H9 (cell line): ENCODE measurements at regions not wholly inside any gene's neighbourhood (a gene's known extent, or its start where the extent isn't known, plus 50 kb on each side); places are given as distances from the start of the nearest gene placed in this dataset.

Source experiments
- DNase-seq: peaks from one replicate; pipeline ENCODE4 v3.0.0-alpha.2; 2017
- H2AFZ ChIP-seq: one replicate; pipeline ENCODE4 v1.6.1; 2013; ENCODE audit warnings: mild to moderate bottlenecking, low read length, control low read depth, moderate library complexity
- H2AK5ac ChIP-seq: 2 replicates; pipeline ENCODE4 v1.6.1; 2013; ENCODE audit warnings: low read length, control low read depth, mixed read lengths; ENCODE audit not compliant: insufficient read length
- H2BK120ac ChIP-seq: one replicate; pipeline ENCODE4 v1.6.1; 2013; ENCODE audit warnings: low read depth, mild to moderate bottlenecking, low read length, control low read depth, inconsistent platforms; ENCODE audit not compliant: poor library complexity, severe bottlenecking
- H2BK12ac ChIP-seq: 2 replicates; pipeline ENCODE4 v1.6.1; 2013; ENCODE audit warnings: low read length, control low read depth, mixed read lengths, low read depth; ENCODE audit not compliant: insufficient read length
- H2BK15ac ChIP-seq: 2 replicates; pipeline ENCODE4 v1.6.1; 2013; ENCODE audit warnings: low read depth, low read length, control low read depth
- H2BK20ac ChIP-seq: one replicate; pipeline ENCODE4 v1.6.1; 2013; ENCODE audit warnings: low read depth, mild to moderate bottlenecking, low read length, control low read depth, inconsistent platforms; ENCODE audit not compliant: poor library complexity, severe bottlenecking
- H2BK5ac ChIP-seq: 2 replicates; pipeline ENCODE4 v1.6.1; 2013; ENCODE audit warnings: low read length, control low read depth, mixed read lengths; ENCODE audit not compliant: insufficient read length
- H3K14ac ChIP-seq: 2 replicates; pipeline ENCODE4 v1.6.1; 2013; ENCODE audit warnings: low read length, control low read depth; ENCODE audit not compliant: insufficient read depth
- H3K18ac ChIP-seq: 2 replicates; pipeline ENCODE4 v1.6.1; 2013; ENCODE audit warnings: low read depth, mild to moderate bottlenecking, mixed read lengths, low read length, control low read depth; ENCODE audit not compliant: insufficient read length
- H3K23ac ChIP-seq: 2 replicates; pipeline ENCODE4 v1.6.1; 2013; ENCODE audit warnings: low read length, control low read depth, mixed read lengths, low read depth; ENCODE audit not compliant: insufficient read length
- H3K23me2 ChIP-seq: 2 replicates; pipeline ENCODE4 v1.6.1; 2013; ENCODE audit warnings: low read depth, mild to moderate bottlenecking, mixed read lengths, low read length, control low read depth; ENCODE audit not compliant: insufficient read length, poor library complexity, severe bottlenecking
- H3K27ac ChIP-seq: 2 replicates; pipeline ENCODE4 v1.5.1; 2013; ENCODE audit warnings: low read length, control low read depth, mixed read lengths, low read depth; ENCODE audit not compliant: insufficient read length
- H3K27me3 ChIP-seq: 2 replicates; pipeline ENCODE4 v1.6.1; 2013; ENCODE audit warnings: low read length, control low read depth, inconsistent platforms; ENCODE audit not compliant: insufficient read depth
- H3K4ac ChIP-seq: 2 replicates; pipeline ENCODE4 v1.6.1; 2013; ENCODE audit warnings: low read depth, mild to moderate bottlenecking, control low read depth, inconsistent platforms, low read length, moderate library complexity
- H3K4me1 ChIP-seq: 2 replicates; pipeline ENCODE4 v1.6.1; 2013; ENCODE audit warnings: low read length, control low read depth, inconsistent platforms; ENCODE audit not compliant: insufficient read depth
- H3K4me2 ChIP-seq: 2 replicates; pipeline ENCODE4 v1.6.1; 2013; ENCODE audit warnings: low read length, control low read depth, mixed read lengths; ENCODE audit not compliant: insufficient read length, insufficient read depth
- H3K56ac ChIP-seq: 2 replicates; pipeline ENCODE4 v1.6.1; 2013; ENCODE audit warnings: low read depth, mild to moderate bottlenecking, mixed read lengths, low read length, control low read depth; ENCODE audit not compliant: insufficient read length
- H3K79me1 ChIP-seq: 2 replicates; pipeline ENCODE4 v1.6.1; 2013; ENCODE audit warnings: low read depth, mild to moderate bottlenecking, moderate library complexity, low read length, control low read depth, inconsistent platforms; ENCODE audit not compliant: insufficient read depth, poor library complexity, severe bottlenecking
- H3K79me2 ChIP-seq: 2 replicates; pipeline ENCODE4 v1.6.1; 2013; ENCODE audit warnings: low read length, control low read depth, inconsistent platforms; ENCODE audit not compliant: insufficient read depth
- H3K9ac ChIP-seq: 2 replicates; pipeline ENCODE4 v1.6.1; 2013; ENCODE audit warnings: low read length, control low read depth, mixed read lengths; ENCODE audit not compliant: insufficient read length; ENCODE audit errors: extremely low read depth
- H3K9me3 ChIP-seq: one replicate; pipeline ENCODE4 v1.6.1; 2013; ENCODE audit warnings: low read depth, low read length, inconsistent platforms; ENCODE audit not compliant: control insufficient read depth
- H3T11ph ChIP-seq: one replicate; pipeline ENCODE4 v1.6.1; 2013; ENCODE audit warnings: mild to moderate bottlenecking, low read length, control low read depth, inconsistent platforms
- H4K20me1 ChIP-seq: one replicate; pipeline ENCODE4 v1.6.1; 2013; ENCODE audit not compliant: control insufficient read depth, insufficient read length, insufficient read depth
- H4K5ac ChIP-seq: 2 replicates; pipeline ENCODE4 v1.6.1; 2013; ENCODE audit warnings: low read depth, mild to moderate bottlenecking, mixed read lengths, low read length, control low read depth; ENCODE audit not compliant: insufficient read length
- H4K8ac ChIP-seq: replicated peaks from 2 replicates; pipeline ENCODE4 v1.6.1; 2013; ENCODE audit warnings: low read length, control low read depth, mixed read lengths, low read depth; ENCODE audit not compliant: insufficient read length
- H4K91ac ChIP-seq: 2 replicates; pipeline ENCODE4 v1.6.1; 2013; ENCODE audit warnings: low read depth, mild to moderate bottlenecking, moderate library complexity, mixed read lengths, low read length, control low read depth; ENCODE audit not compliant: insufficient read length
- H3K27ac Mint-ChIP-seq, 3 experiments: 2 replicates in 2 of 3; 3 replicates in 1 of 3; pipeline ENCODE4 v1.8.0; 2020 to 2021; ENCODE audit warnings: mixed read lengths in 3 of 3, mild to moderate bottlenecking in 1 of 3, moderate library complexity in 1 of 3
- H3K27me3 Mint-ChIP-seq: 2 replicates; pipeline ENCODE4 v1.8.0; 2021; ENCODE audit warnings: low read depth, mild to moderate bottlenecking, moderate library complexity, mixed read lengths
- H3K36me3 Mint-ChIP-seq, 3 experiments: 2 replicates in 2 of 3; 3 replicates in 1 of 3; pipeline ENCODE4 v1.8.0; 2020 to 2021; ENCODE audit warnings: low read depth in 3 of 3, mixed read lengths in 3 of 3; ENCODE audit not compliant: insufficient read depth in 1 of 3
- H3K4me1 Mint-ChIP-seq, 2 experiments: 2 replicates each; pipeline ENCODE4 v1.8.0; 2020; ENCODE audit warnings: mixed read lengths in 2 of 2
- H3K4me3 Mint-ChIP-seq, 2 experiments: 2 replicates in 1 of 2; 3 replicates in 1 of 2; pipeline ENCODE4 v1.8.0; 2020 to 2021; ENCODE audit warnings: mild to moderate bottlenecking in 2 of 2, mixed read lengths in 2 of 2, moderate library complexity in 1 of 2
- H3K9me3 Mint-ChIP-seq, 2 experiments: 2 replicates in 1 of 2; 3 replicates in 1 of 2; pipeline ENCODE4 v1.8.0; 2020; ENCODE audit warnings: mild to moderate bottlenecking in 2 of 2, mixed read lengths in 2 of 2, moderate library complexity in 1 of 2
- CTCF ChIP-seq: fragments of 200-600 bp; sonication (generic); conservative IDR thresholded peaks from 3 replicates; pipeline ENCODE4 v1.8.0; 2021; ENCODE audit warnings: antibody characterized with exemption, mild to moderate bottlenecking
- WGBS: extraction: QIAGEN DNeasy Blood & Tissue Kit; methylation state at CpG from one replicate; pipeline ENCODE4 v1.1.7; 2013; ENCODE audit warnings: missing lambda C conversion rate, low lambda C conversion rate, mixed read lengths; ENCODE audit not compliant: insufficient read length; ENCODE audit errors: extremely low coverage; 5-methylcytosine and 5-hydroxymethylcytosine counted together

GRCh38 chr14:22071006-22071405 lies 397.4 kb upstream of the OR4E1 start:
- Histone ChIP-seq H3K14ac (no peak overlapping the region), H4K5ac (no peak overlapping the region), H3K56ac (no peak overlapping the region), H2BK120ac (no peak overlapping the region), H3K23me2 (peaks cover 5% of the 10 kb centered on the region), H3K27ac (no peak overlapping the region), H3K9ac (no peak overlapping the region), H4K20me1 (no peaks in the 10 kb centered on the region), H2AK5ac (no peak overlapping the region), H3K9me3 (no peaks in the 10 kb centered on the region), H3K27me3 (no peaks in the 10 kb centered on the region), H3K79me1 (no peaks in the 10 kb centered on the region), H2BK12ac (no peak overlapping the region), H2BK5ac (no peak overlapping the region), H3T11ph (no peak overlapping the region), H3K23ac (no peak overlapping the region), H4K91ac (no peak overlapping the region), H3K18ac (no peak overlapping the region), H2AFZ (no peak overlapping the region), H3K4me2 (no peak overlapping the region), H4K8ac (no peak overlapping the region), H3K79me2 (no peaks in the 10 kb centered on the region), H3K4me1 (no peaks in the 10 kb centered on the region; the same call in 1 of the 2 replicates), H3K4ac (no peak overlapping the region), H2BK20ac (no peak overlapping the region), H2BK15ac (no peak overlapping the region)
- DNase-seq, result no peak
- H3K27me3 Mint-ChIP-seq, result peaks cover 4% of the 10 kb centered on the region
- peak overlapping the region in 1 of 2 experiments; percentile 70; a peak in 1 of 5 replicates for H3K4me3 Mint-ChIP-seq
- H3K27ac Mint-ChIP-seq, result no peak overlapping the region; a peak in 2 of 7 replicates
- no peaks in the 10 kb centered on the region for H3K36me3 Mint-ChIP-seq
- no CpG with 5 or more reads among the region's 12 CpGs for WGBS
- no peak for TF ChIP-seq CTCF
- H3K9me3 Mint-ChIP-seq, result no peaks in the 10 kb centered on the region
- H3K4me1 Mint-ChIP-seq, result peaks cover 9 to 10% of the 10 kb centered on the region in 2 experiments
